HEK293T (cell line): ENCODE measurements at regions not wholly inside any gene's neighbourhood (a gene's known extent, or its start where the extent isn't known, plus 50 kb on each side); places are given as distances from the start of the nearest gene placed in this dataset.

Experiments used
- BHLHE40 ChIP-seq: fragments of 450-650 bp; IDR thresholded peaks from 2 replicates; pipeline ENCODE4 v1.6.1; 2016; ENCODE audit warnings: mild to moderate bottlenecking, moderate library complexity, borderline replicate concordance
- CTBP1 ChIP-seq: fragments of 450-650 bp; IDR thresholded peaks from 2 replicates; pipeline ENCODE4 v1.6.1; 2016; ENCODE audit warnings: borderline replicate concordance
- ELF4 ChIP-seq: fragments of 450-650 bp; IDR thresholded peaks from 2 replicates; pipeline ENCODE4 v1.6.1; 2017; ENCODE audit warnings: antibody characterized with exemption
- FOXA1 ChIP-seq: fragments of 450-650 bp; IDR thresholded peaks from 2 replicates; pipeline ENCODE4 v1.6.1; 2016; ENCODE audit warnings: mild to moderate bottlenecking
- FOXK2 ChIP-seq: fragments of 450-650 bp; IDR thresholded peaks from 2 replicates; pipeline ENCODE4 v1.6.1; 2016; ENCODE audit warnings: mild to moderate bottlenecking
- FOXM1 ChIP-seq: fragments of 450-650 bp; IDR thresholded peaks from 2 replicates; pipeline ENCODE4 v1.6.1; 2017; ENCODE audit warnings: mild to moderate bottlenecking, borderline replicate concordance
- HDGF ChIP-seq: fragments of 450-650 bp; IDR thresholded peaks from 2 replicates; pipeline ENCODE4 v1.6.1; 2017; ENCODE audit warnings: antibody characterized with exemption, borderline replicate concordance
- L3MBTL2 ChIP-seq: fragments of 450-650 bp; conservative IDR thresholded peaks from 2 replicates; pipeline ENCODE4 v1.6.1; 2016; ENCODE audit warnings: mild to moderate bottlenecking
- NFRKB ChIP-seq: fragments of 450-650 bp; IDR thresholded peaks from 2 replicates; pipeline ENCODE4 v1.6.1; 2016; ENCODE audit warnings: mild to moderate bottlenecking, moderate library complexity
- SP1 ChIP-seq: fragments of 450-650 bp; IDR thresholded peaks from 2 replicates; pipeline ENCODE4 v1.6.1; 2017
- SUZ12 ChIP-seq: fragments of 450-650 bp; IDR thresholded peaks from 2 replicates; pipeline ENCODE4 v1.6.1; 2016; ENCODE audit warnings: mild to moderate bottlenecking
- TARDBP ChIP-seq: fragments of 450-650 bp; IDR thresholded peaks from 2 replicates; pipeline ENCODE4 v1.6.1; 2016
- ZNF384 ChIP-seq: fragments of 450-650 bp; IDR thresholded peaks from 2 replicates; pipeline ENCODE4 v1.6.1; 2016
- TF ChIP-seq, protein P1 (sequence below): fragments of 450-650 bp; IDR thresholded peaks from 2 replicates; pipeline ENCODE4 v1.6.1; 2016

DNA sequence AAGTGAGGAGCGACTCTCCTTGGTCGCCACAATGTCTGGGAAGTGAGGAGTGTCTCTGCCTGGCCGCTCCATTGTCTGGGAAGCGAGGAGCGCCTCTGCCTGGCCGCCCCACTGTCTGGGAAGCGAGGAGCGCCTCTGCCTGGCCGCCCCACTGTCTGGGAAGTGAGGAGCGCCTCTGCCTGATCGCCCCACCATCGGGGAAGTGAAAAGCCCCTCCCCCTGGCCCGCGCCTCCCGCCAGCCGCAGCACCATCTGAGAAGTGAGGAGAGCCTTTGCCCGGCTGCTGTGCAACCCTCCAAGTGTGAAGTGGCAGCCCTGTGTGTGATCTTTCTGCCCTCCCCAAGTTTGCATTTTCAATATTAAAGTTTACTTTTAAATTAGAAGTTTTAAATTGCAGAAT is 95.0 kb upstream of the PPP2R5A start:
- TF ChIP-seq SP1 (no peak), CTBP1 (no peak), FOXM1 (no peak), FOXA1 (no peak), ELF4 (no peak), NFRKB (no peak), ZNF384 (no peak), TARDBP (no peak), L3MBTL2 (no peak), BHLHE40 (no peak), SUZ12 (no peak), FOXK2 (no peak), HDGF (no peak)
- TF ChIP-seq, protein P1, sequence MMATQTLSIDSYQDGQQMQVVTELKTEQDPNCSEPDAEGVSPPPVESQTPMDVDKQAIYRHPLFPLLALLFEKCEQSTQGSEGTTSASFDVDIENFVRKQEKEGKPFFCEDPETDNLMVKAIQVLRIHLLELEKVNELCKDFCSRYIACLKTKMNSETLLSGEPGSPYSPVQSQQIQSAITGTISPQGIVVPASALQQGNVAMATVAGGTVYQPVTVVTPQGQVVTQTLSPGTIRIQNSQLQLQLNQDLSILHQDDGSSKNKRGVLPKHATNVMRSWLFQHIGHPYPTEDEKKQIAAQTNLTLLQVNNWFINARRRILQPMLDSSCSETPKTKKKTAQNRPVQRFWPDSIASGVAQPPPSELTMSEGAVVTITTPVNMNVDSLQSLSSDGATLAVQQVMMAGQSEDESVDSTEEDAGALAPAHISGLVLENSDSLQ = no peak
